GM06990 (cell line): ENCODE measurements at regions not wholly inside any gene's neighbourhood (a gene's known extent, or its start where the extent isn't known, plus 50 kb on each side); places are given as distances from the start of the nearest gene placed in this dataset.

ENCODE experiments used
- DNase-seq: peaks from one replicate; pipeline ENCODE4 v3.0.0-alpha.2; 2011; ENCODE audit not compliant: insufficient read length; ENCODE audit errors: extremely low read depth
- H3K27me3 ChIP-seq: replicated peaks from 2 replicates; pipeline ENCODE4 v1.6.0; 2011; ENCODE audit warnings: low read length; ENCODE audit not compliant: control insufficient read depth, insufficient read depth
- H3K36me3 ChIP-seq: 2 replicates; pipeline ENCODE4 v1.5.1; 2011; ENCODE audit warnings: low read length; ENCODE audit not compliant: control insufficient read depth, insufficient read depth
- H3K4me3 ChIP-seq: replicated peaks from 2 replicates; pipeline ENCODE4 v1.5.1; 2011; ENCODE audit warnings: low read depth, mild to moderate bottlenecking, control low read depth, low read length
- TF ChIP-seq, protein P1 (sequence below): IDR thresholded peaks from 2 replicates; pipeline ENCODE4 v1.5.1; 2011; ENCODE audit warnings: low read length, control low read depth, mild to moderate bottlenecking, inconsistent platforms; ENCODE audit not compliant: insufficient read depth, poor library complexity, severe bottlenecking

DNA sequence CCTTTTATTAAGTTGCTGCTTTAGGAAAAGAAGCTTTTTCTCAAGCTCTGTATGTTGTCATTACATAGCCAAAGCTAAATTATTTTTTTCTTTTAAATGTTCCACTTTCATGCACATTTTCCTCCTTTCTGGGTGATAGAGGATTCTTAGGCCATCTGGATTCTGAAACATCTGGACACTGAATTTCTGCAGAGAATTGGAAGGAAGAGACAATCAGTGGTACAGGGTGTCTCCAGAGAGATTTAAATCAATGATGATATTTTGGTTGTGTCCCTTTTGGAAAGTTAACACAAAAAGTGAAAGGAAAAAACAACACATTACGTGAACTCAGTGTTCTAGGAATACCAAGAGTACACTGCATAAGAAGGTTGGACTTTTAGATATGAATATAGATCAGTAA is 211.4 kb upstream of the PKN2 start:
- TF ChIP-seq, protein P1, sequence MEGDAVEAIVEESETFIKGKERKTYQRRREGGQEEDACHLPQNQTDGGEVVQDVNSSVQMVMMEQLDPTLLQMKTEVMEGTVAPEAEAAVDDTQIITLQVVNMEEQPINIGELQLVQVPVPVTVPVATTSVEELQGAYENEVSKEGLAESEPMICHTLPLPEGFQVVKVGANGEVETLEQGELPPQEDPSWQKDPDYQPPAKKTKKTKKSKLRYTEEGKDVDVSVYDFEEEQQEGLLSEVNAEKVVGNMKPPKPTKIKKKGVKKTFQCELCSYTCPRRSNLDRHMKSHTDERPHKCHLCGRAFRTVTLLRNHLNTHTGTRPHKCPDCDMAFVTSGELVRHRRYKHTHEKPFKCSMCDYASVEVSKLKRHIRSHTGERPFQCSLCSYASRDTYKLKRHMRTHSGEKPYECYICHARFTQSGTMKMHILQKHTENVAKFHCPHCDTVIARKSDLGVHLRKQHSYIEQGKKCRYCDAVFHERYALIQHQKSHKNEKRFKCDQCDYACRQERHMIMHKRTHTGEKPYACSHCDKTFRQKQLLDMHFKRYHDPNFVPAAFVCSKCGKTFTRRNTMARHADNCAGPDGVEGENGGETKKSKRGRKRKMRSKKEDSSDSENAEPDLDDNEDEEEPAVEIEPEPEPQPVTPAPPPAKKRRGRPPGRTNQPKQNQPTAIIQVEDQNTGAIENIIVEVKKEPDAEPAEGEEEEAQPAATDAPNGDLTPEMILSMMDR = no peak
- no peaks in the 10 kb centered on the region for H3K36me3 ChIP-seq
- no peak for DNase-seq
- no peak overlapping the region for H3K4me3 ChIP-seq
- no peaks in the 10 kb centered on the region for H3K27me3 ChIP-seq

DNA sequence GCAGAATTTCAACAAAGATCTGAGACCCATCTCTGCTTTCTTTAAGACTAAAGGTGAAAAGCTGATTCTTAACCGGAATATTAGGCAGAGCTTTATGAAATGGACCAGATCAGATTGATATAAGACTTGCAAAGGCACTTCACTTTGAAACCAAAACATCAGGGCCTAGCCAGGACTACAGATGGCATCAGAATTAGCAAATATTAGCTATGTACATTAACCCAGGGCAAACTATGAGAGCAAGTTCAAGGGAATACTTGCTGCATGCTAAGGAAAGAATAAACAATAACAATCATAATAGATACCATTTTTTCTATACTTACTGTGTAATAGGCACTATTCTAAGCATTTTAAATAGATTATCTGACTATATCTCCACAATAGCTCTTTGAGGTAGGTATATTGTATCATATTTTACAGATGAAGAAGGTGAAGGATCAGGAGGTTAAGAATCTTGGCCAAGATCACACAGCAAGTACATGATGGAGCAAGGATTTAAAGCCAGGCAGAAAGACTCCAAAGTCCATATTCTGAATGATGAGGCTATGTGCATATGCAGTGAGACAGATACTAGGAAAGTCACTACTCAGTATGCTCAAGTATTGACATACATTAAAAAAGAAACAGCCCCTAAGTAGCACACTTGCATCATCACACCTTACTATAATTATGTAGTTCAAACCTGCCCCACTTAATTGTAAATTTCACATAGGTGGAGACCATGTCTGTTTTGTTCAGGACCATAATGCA is 209.3 kb upstream of the PKN2 start:
- no peaks in the 10 kb centered on the region for H3K36me3 ChIP-seq
- TF ChIP-seq, protein P1 = no peak
- no peak overlapping the region for H3K4me3 ChIP-seq
- no peaks in the 10 kb centered on the region for H3K27me3 ChIP-seq
- DNase-seq = no peak

DNA sequence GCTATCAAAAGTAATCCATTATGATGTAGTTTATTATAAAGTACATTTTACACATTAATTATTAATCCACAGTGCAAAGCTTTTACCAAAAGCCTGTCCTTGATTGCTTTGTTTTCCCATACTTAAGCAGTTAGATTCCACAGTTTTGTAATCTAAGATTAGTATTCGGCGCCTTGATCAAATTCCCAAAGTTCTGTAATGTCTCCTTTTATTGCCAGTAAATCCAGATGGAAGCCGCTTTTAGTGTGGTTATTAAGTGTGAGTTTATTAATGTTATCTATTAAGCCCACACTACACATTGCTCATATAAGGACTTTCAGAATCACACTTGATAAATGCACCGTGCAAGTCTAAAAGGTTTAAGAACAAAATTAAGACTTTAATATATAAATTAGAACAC is 199.2 kb upstream of the PKN2 start:
- H3K36me3 ChIP-seq = no peaks in the 10 kb centered on the region
- TF ChIP-seq, protein P1 = no peak
- DNase-seq = no peak
- H3K4me3 ChIP-seq = no peak overlapping the region
- no peaks in the 10 kb centered on the region for H3K27me3 ChIP-seq

DNA sequence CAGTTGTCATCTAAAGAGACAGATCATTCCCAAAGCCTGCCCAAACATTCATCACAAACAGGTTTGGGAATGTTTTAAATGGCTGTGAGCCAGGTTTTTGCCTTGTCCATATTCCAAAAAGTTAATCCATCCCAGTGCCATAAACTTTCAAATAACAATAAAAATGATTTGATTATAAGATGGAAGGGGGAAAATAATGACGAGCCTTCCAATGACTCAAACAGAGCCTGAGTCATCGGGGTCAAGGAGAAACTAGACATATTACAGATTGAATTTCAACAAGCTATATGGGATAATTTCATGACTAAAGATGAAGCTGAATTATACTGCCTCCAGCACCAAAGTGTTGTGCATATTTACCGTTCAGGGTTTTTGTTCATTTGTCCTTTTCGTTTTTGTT is 195.8 kb upstream of the PKN2 start:
- no peaks in the 10 kb centered on the region for H3K27me3 ChIP-seq
- no peak for DNase-seq
- no peaks in the 10 kb centered on the region for H3K36me3 ChIP-seq
- H3K4me3 ChIP-seq = no peak overlapping the region
- TF ChIP-seq, protein P1 = no peak

DNA sequence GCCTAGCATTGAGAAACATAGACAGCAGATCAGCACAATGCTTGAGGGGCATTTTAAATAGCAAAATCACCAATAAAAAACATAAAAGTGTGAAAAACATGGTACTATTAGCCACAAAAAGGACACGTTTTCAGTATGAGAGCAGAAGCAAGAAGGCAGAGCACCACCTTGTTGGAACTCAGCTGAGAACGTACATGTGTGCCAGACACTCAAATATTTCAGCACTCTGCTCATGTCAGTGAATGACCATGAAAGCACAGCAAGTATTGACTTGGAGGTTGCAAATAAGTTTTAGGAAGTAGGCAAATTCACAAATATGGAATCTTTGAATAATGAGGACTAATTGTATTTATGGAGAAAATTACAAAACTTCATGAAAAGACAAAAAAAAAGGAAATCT is 193.4 kb upstream of the PKN2 start:
- TF ChIP-seq, protein P1 = no peak
- H3K36me3 ChIP-seq = no peaks in the 10 kb centered on the region
- DNase-seq = no peak
- H3K27me3 ChIP-seq = no peaks in the 10 kb centered on the region
- H3K4me3 ChIP-seq = no peak overlapping the region

DNA sequence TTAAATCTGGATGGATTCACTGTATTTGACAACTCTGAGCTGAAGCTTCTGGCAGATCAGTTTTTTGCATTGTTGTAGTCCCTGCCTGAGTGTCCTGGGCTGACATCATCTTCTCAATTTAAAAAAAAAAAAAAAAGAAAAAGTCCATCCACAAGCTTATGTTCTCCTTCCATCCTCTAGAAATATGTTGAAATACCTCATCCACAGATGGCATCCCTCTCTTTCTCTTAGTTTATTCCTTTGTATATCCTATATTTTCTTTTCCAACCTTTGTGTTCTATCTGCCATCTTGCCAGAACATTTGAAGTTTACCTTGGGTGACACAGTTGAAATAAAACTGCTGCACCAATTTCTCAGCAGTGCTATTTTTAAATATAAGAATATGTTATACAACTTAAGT is 184.4 kb upstream of the PKN2 start:
- H3K4me3 ChIP-seq = no peak overlapping the region
- H3K36me3 ChIP-seq = no peaks in the 10 kb centered on the region
- no peaks in the 10 kb centered on the region for H3K27me3 ChIP-seq
- TF ChIP-seq, protein P1 = no peak
- no peak for DNase-seq
